HG03039 (cell line): ENCODE measurements at regions not wholly inside any gene's neighbourhood (a gene's known extent, or its start where the extent isn't known, plus 50 kb on each side); places are given as distances from the start of the nearest gene placed in this dataset.

Experiments
- ATAC-seq: cut with Tn5 transposase; IDR thresholded peaks from one replicate; pipeline ENCODE4 v1.9.1; 2021; ENCODE audit warnings: mild to moderate bottlenecking, moderate library complexity; ENCODE audit not compliant: unreplicated experiment

DNA sequence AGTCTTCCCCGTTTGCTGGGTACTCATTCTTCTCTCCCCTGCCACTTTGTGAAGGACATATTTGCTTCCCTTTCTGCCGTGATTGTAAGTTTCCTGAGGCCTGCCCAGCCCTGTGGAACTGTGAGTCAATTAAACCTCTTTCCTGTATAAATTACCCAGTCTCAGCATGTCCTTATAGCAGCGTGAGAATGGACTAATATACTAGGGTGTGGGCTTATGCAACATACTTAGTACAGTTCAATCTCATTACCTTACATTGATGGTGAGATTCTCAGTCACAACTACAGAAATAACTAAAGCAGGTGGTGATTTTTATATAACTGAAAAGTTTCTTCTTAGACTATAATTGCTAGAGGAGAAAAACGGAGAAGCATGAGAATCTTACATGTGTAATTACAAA lies 237.9 kb upstream of the MMADHC start:
- ATAC-seq: no peak

DNA sequence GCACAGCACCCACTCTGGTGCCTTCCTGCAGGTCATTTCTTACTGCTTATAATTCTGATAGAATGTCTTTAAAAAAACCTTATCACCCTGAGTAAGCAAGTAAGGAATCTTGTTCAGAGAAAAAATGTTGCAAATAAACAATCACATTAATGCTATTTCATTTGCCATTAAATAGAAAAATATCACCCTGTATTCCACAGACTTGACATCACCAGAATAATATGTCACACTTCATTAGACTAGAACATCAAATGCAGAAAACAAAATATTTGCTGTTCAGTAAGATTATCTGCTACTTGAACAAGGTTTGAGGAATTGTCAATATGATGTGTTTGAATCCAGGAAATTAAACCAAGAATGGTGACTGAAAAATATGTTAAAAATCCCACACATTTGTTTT lies 236.6 kb upstream of the MMADHC start:
- ATAC-seq: no peak

DNA sequence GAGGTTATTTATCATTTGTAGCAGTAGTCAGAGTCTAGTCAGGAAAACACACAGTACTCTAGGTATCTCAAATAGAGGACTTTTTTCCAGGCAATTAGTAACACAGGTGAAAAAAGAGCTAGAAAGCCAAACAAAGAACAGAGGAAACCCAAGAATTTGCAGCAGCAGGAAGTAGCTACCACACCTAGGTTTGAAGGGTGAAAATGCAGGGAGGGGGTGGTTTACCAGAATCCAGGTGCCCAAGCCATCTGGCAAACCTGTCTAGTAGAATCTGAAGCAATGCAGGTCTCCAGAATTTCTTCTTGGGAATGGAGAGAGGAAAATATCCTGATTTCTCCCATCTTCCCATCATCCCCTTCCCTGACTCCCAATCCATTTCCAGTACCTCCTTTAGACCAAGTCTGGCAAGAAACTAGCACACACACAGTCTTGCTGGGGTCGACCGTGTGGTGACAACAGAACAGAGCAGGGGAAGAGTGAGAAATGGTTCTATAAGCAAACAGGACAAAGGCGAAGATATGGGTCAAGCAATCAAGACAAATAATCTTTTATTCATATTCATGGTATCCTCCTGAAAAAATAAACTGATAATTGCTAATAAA lies 231.9 kb upstream of the MMADHC start:
- ATAC-seq: no peak

DNA sequence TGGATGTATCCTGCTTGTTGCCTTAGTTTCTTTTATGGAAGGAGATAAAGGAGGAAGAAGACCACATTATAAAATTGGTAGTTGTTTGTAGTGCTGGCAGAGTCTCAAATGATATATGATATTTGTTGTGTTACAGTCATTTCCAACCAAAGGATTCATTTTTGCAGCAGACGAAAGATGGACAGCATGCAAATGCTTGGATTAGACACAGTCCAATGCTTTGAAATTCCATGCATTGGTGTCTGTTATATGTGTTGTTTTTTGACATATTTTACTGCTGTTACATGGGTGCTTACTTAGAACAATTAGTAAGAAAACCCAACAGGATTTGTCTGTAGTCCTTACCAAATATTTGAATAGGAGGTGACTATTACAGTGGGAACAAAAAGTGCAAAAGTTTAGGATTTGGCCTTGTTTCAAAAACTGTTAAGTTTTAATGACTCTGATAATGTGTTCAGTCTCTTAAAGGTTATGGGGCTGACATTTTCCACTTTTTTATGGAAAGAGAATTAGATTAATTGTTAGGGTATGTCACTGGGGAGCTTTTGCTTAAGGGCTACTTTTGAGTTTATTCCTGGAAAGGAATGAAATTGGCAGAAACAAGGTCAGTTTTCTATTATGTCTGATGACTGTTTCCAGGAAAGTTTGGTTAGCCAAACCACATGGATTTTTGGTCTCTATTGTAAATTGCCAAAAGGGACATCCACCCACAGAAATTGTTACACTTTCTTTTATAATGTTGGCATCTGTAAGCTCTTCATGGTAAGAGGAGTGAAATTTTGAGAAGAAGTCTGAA lies 229.4 kb upstream of the MMADHC start:
- ATAC-seq: no peak

GRCh38 chr2:149815941-149816340 lies 228.4 kb upstream of the MMADHC start:
- no peak for ATAC-seq

- no peak for ATAC-seq
Observed at GRCh38 chr2:149814901-149815300, 227.3 kb upstream of the MMADHC start.

GRCh38 chr2:149814049-149814448 lies 226.5 kb upstream of the MMADHC start:
- ATAC-seq: no peak

- no peak for ATAC-seq
Observed at GRCh38 chr2:149808556-149808955, 221.0 kb upstream of the MMADHC start.

DNA sequence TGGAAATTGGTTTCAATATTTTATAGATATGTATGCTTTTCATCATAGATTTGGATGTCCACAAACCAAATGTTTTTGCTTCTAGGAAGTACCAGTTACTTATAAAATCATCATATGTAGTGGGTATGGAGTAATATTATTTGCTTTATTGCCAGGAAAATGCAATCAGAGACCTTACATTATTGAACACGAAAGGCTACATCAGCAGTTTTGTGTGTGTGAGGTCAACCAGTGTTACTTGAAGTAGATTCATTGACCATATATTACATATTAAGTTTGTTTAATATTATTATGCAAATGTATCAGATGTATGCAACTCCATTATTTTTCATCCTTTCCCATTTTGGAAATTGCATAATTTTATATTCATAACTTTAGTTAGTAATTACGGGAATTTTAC lies 219.1 kb upstream of the MMADHC start:
- ATAC-seq: no peak

- ATAC-seq: no peak
Observed at GRCh38 chr2:149800624-149801542, 213.3 kb upstream of the MMADHC start.

DNA sequence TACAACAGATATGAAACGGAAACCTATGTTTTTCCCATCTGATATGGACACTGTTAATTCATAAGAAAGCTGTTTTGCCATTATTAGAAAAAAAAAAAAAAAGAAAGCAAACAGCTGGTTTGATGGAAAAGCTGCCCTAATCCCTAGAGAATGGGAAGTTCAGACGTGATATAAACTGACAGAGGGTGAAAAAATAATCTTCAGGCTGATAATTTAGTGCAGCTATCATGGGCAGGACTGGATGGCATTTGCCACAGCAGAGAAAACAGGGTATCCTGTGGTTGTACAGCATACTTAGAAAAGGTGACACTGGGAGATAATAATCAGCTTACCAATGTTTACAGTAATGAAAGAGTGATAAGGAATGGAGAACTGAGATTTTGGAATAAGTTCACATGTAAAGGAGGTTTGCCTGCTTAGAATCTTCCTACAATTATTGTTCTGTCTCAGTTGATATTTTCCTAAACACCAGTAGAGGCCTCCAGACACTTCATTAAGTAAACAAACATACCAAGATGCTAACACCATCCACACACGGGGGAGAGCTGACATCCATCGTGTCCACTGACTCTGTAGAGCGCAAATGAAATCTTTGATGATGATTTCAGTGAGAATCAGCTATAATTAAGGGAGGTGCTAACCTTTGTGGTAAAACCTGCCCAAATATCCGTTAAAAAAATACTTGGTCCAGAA lies 211.6 kb upstream of the MMADHC start:
- ATAC-seq: no peak

DNA sequence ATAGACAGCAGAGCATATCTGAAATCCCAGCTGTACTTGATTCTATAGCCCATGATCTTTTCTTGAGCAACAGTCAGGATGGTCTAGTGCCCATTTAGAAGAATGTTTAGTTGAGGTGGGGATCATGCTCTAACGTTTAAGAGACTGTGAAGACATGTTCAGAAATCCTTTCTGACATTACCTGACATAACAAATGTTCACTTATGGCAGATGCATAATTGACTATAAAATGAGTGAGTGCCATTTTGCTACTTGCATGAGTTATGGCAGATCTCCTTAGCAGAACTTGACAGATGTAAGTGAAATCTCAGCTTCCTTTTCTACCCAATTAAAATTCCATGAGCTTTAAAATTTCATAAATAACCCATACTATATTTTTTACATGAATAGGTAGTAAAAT lies 209.5 kb upstream of the MMADHC start:
- no peak for ATAC-seq

DNA sequence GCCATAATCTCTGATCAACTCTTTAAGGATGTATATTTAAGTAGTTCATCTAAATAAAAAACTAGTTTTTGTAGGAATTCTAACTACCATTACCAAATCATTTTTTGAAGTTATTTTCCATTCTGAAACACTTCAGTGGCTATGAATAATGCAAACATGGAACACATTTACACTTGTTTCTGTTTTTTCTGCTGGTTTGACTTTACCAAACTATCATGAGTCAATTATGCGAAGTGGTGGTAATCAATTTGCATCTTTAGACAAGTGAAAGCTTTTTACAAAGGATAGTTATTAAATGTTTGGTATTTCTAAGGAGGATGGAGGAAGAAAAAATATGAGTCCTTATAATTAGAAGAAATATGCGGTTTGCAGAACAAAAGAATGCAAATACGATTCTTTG lies 202.0 kb upstream of the MMADHC start:
- no peak for ATAC-seq

- ATAC-seq: no peak
Observed at GRCh38 chr2:149787206-149787605, 199.6 kb upstream of the MMADHC start.

DNA sequence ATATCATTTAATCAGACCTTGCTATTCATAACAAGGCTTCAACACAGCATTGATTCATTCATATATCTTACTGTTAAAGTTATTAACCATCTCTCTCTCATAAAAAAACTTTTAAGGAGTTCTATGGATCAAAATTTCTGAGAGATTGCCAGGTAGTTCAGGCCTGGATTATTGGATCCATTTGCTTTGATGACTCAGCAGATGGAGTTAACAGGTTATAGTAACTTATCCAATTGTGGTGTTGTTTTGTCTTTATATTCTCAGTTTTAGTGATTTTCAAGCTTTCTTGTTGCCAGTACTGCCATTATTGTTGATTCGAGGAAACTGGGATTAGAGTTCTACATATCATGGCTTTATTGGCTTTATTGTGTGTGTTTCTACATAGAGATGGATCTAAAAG lies 195.7 kb upstream of the MMADHC start:
- no peak for ATAC-seq

DNA sequence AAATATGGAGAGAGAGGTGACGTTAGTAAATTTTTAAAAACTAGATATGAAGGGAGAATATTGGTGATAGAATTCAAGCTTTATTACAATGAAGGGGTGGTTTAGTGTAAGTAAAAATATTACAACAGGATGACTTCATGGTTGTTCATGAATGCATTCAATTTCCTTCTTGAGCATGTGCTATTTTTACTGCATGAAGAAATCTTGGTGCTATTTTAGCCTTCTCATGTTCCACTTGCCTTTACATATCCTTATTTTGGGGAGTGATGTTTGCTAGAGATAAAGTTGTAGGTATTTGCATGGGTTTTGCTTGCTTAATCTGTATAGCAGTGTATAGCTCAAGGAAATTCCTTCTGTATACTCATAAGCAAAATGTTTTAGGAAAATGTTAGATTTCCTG lies 195.0 kb upstream of the MMADHC start:
- ATAC-seq: no peak

DNA sequence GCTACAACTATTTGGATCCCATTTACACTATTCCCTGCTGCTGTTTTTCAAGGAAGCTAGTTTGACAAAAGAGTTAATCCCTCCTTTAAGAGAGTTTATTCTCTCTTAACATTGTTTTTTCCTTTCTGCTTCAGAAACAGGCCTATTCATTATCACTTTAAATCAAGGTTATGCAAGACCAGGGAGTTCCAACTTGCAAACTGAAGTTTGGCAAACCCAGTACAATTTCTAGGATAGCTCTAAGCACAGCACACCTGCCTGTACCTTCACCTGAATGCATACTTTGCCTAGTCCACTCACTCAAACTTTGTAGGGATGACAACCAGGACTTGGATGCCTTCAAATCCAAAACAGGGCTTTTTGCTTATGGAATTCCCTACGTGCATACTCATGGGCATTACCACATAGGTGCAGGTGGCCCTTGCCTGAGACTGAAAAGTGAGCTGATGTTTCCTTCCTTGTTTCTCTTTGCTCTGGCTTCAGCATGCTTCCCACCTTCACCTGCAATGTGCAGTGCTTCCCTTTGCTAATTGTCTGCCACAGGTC lies 193.8 kb upstream of the MMADHC start:
- no peak for ATAC-seq

DNA sequence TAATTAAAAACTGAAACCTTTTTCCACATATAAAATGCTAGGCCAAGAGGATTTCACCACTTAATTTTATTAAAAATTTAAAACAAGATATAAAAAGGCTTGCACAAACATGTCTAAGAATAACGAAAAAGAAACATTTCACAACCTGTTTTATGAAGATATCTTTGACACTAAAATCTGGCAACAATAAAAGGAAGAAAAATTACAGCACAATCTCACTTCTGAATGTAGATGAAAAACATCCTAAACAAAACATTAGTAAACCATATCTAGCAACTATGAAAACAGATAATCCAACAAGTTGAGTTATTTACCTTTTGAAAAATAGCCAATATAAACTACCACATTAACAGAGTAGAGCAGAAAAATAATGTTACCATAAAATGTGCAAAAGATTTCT lies 185.4 kb upstream of the MMADHC start:
- no peak for ATAC-seq

GRCh38 chr2:149768320-149768799 lies 180.8 kb upstream of the MMADHC start:
- no peak for ATAC-seq

DNA sequence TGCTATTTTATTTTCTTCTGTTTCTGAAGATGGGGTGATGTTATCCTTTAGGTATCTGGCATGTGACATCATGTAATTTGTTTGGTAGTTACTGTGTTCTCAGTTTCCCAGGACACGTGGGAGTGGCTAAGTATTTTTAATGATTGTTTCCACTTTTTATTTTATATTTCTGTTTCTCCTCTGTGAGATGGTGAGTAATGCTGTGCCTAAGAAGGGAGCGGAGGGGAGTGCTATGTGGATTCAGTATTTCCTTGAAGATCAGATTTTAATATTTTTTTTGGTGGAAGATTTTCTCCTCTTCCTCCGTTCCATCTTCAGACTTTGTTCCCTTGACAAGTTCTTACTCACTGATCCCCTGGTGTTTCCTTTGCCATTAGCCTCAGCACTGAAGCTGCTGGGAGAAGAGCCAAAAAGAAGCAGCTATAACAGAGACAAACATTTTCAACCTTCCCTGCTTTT lies 180.0 kb upstream of the MMADHC start:
- no peak for ATAC-seq

GRCh38 chr2:149766339-149766738 lies 178.8 kb upstream of the MMADHC start:
- ATAC-seq: no peak
